Mammary epithelial cell (primary cell): ENCODE measurements at regions not wholly inside any gene's neighbourhood (a gene's known extent, or its start where the extent isn't known, plus 50 kb on each side); places are given as distances from the start of the nearest gene placed in this dataset.

ENCODE experiments used
- CTCF ChIP-seq, 2 donors: IDR thresholded peaks in 1 of 2; conservative IDR thresholded peaks in 1 of 2; 2 replicates each; pipeline ENCODE4 v1.5.1; 2011 to 2012; ENCODE audit warnings: inconsistent platforms in 2 of 2, low read length in 2 of 2, mild to moderate bottlenecking in 2 of 2, control low read depth in 1 of 2, low read depth in 1 of 2; ENCODE audit not compliant: insufficient read depth in 1 of 2; ENCODE audit errors: extremely low read depth in 1 of 2
- EZH2 ChIP-seq: IDR thresholded peaks from 2 replicates; pipeline ENCODE4 v1.6.1; 2012; ENCODE audit warnings: low read length, inconsistent platforms, borderline replicate concordance

GRCh38 chr22:44424359-44424682, 73.7 kb downstream of the RTL6 start:
- TF ChIP-seq CTCF (conservative IDR thresholded peaks at IDR 0.05 in 1 of 2, IDR thresholded peaks at IDR 0.05 in 1 of 2; ENCODE audit: extremely low read depth in 1 of 2, insufficient read depth in 1 of 2, low read depth in 1 of 2, low read length in 2 of 2) (no peak), EZH2 (no peak)
